Neural progenitor cell (in vitro differentiated cells): ENCODE measurements at regions not wholly inside any gene's neighbourhood (a gene's known extent, or its start where the extent isn't known, plus 50 kb on each side); places are given as distances from the start of the nearest gene placed in this dataset.
"Not testable (repeated sequence)": the region's sequence is repeated elsewhere in the genome, so short reads cannot be mapped to it uniquely, and the experiment has no call there.

Experiments used
- DNase-seq: peaks from one replicate; pipeline ENCODE4 v3.0.0-alpha.2; 2016; ENCODE audit warnings: low spot score
- H2AFZ ChIP-seq: fragments of 200-600 bp; sonication (generic); replicated peaks from 2 replicates; pipeline ENCODE4 v1.6.1; 2016; ENCODE audit warnings: antibody characterized with exemption
- H3F3A ChIP-seq: fragments of 200-600 bp; sonication (generic); 2 replicates; pipeline ENCODE4 v1.6.1; 2016; ENCODE audit warnings: antibody characterized with exemption, low read depth
- H3K27ac ChIP-seq: fragments of 200-600 bp; sonication (generic); 2 replicates; pipeline ENCODE4 v1.5.1; 2016; ENCODE audit warnings: mild to moderate bottlenecking
- H3K27me3 ChIP-seq: fragments of 200-600 bp; sonication (generic); 2 replicates; pipeline ENCODE4 v1.6.1; 2016; ENCODE audit warnings: mild to moderate bottlenecking, moderate library complexity
- H3K36me3 ChIP-seq: fragments of 200-600 bp; sonication (generic); 2 replicates; pipeline ENCODE4 v1.5.1; 2016
- H3K4me1 ChIP-seq: fragments of 200-600 bp; sonication (generic); 2 replicates; pipeline ENCODE4 v1.6.1; 2016; ENCODE audit warnings: mixed run types
- H3K4me2 ChIP-seq: fragments of 200-600 bp; sonication (generic); 2 replicates; pipeline ENCODE4 v1.6.1; 2016
- H3K4me3 ChIP-seq: fragments of 200-600 bp; sonication (generic); 2 replicates; pipeline ENCODE4 v1.5.1; 2016
- H3K79me2 ChIP-seq: fragments of 200-600 bp; sonication (generic); 2 replicates; pipeline ENCODE4 v1.6.1; 2016; ENCODE audit warnings: low read depth
- H3K9ac ChIP-seq: fragments of 200-600 bp; sonication (generic); 2 replicates; pipeline ENCODE4 v1.6.1; 2016
- H3K9me3 ChIP-seq: fragments of 200-600 bp; sonication (generic); 2 replicates; pipeline ENCODE4 v1.5.1; 2016; ENCODE audit warnings: low read depth
- H4K20me1 ChIP-seq: fragments of 200-600 bp; sonication (generic); 2 replicates; pipeline ENCODE4 v1.6.1; 2016; ENCODE audit warnings: low read depth
- H3K27ac Mint-ChIP-seq: 3 replicates; pipeline ENCODE4 v1.8.0; 2021; ENCODE audit warnings: mixed read lengths
- H3K27me3 Mint-ChIP-seq: 2 replicates; pipeline ENCODE4 v1.8.0; 2022; ENCODE audit warnings: low read depth, mild to moderate bottlenecking, inconsistent platforms, moderate library complexity, mixed read lengths; ENCODE audit not compliant: insufficient read depth
- H3K36me3 Mint-ChIP-seq: 3 replicates; pipeline ENCODE4 v1.8.0; 2021; ENCODE audit warnings: mixed read lengths
- H3K4me1 Mint-ChIP-seq: 3 replicates; pipeline ENCODE4 v1.8.0; 2021; ENCODE audit warnings: mixed read lengths
- H3K4me3 Mint-ChIP-seq: 3 replicates; pipeline ENCODE4 v1.8.0; 2021; ENCODE audit warnings: mild to moderate bottlenecking, moderate library complexity, mixed read lengths
- H3K9me3 Mint-ChIP-seq: 3 replicates; pipeline ENCODE4 v1.8.0; 2020; ENCODE audit warnings: mixed read lengths
- EZH2 ChIP-seq: fragments of 200-600 bp; sonication (generic); IDR thresholded peaks from 2 replicates; pipeline ENCODE4 v1.6.1; 2017; ENCODE audit warnings: antibody characterized with exemption, mild to moderate bottlenecking, moderate library complexity
- EZH2phosphoT487 ChIP-seq: fragments of 200-600 bp; sonication (generic); IDR thresholded peaks from 2 replicates; pipeline ENCODE4 v1.6.1; 2017; ENCODE audit warnings: antibody characterized with exemption
- TF ChIP-seq, protein P1 (sequence below): fragments of 200-600 bp; sonication (generic); IDR thresholded peaks from 2 replicates; pipeline ENCODE4 v1.5.1; 2017; ENCODE audit warnings: antibody characterized with exemption, mild to moderate bottlenecking

DNA sequence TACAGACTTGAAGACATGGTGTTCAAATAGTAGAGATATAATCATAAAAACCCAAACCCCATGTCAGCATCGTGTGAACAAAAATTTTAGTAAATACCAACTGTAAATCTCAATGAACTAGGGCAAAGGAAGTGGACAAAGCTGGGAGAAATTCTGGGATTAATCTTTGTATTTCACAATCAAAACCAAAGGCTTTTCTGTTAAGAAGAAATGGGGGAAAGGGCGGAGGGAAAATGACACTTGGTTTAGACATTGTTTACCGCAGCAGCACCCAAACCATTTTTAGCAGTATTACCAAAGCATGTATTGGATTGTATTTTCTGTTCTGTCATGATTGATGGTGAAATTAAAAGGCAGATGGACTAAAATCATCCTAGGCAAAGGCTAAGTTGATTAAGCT lies 134.2 kb upstream of the PRSS3 start:
- H3K9ac ChIP-seq = no peak overlapping the region
- no peaks in the 10 kb centered on the region for H3K79me2 ChIP-seq
- Mint-ChIP-seq H3K4me3 (no peak overlapping the region), H3K4me1 (no peaks in the 10 kb centered on the region), H3K27ac (no peak overlapping the region), H3K9me3 (no peaks in the 10 kb centered on the region), H3K27me3 (peaks cover 2% of the 10 kb centered on the region), H3K36me3 (no peaks in the 10 kb centered on the region)
- no peaks in the 10 kb centered on the region for H3K36me3 ChIP-seq
- H3K4me3 ChIP-seq = no peak overlapping the region
- peaks cover 8% of the 10 kb centered on the region for H3K27me3 ChIP-seq
- H2AFZ ChIP-seq = no peak overlapping the region
- H4K20me1 ChIP-seq = no peaks in the 10 kb centered on the region
- H3K4me2 ChIP-seq = no peak overlapping the region
- no peak for DNase-seq
- no peaks in the 10 kb centered on the region for H3K4me1 ChIP-seq
- H3K27ac ChIP-seq = no peak overlapping the region
- no peaks in the 10 kb centered on the region for H3F3A ChIP-seq
- TF ChIP-seq EZH2 = no peak
- TF ChIP-seq, protein P1, sequence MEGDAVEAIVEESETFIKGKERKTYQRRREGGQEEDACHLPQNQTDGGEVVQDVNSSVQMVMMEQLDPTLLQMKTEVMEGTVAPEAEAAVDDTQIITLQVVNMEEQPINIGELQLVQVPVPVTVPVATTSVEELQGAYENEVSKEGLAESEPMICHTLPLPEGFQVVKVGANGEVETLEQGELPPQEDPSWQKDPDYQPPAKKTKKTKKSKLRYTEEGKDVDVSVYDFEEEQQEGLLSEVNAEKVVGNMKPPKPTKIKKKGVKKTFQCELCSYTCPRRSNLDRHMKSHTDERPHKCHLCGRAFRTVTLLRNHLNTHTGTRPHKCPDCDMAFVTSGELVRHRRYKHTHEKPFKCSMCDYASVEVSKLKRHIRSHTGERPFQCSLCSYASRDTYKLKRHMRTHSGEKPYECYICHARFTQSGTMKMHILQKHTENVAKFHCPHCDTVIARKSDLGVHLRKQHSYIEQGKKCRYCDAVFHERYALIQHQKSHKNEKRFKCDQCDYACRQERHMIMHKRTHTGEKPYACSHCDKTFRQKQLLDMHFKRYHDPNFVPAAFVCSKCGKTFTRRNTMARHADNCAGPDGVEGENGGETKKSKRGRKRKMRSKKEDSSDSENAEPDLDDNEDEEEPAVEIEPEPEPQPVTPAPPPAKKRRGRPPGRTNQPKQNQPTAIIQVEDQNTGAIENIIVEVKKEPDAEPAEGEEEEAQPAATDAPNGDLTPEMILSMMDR = no peak
- TF ChIP-seq EZH2phosphoT487 = no peak
- no peaks in the 10 kb centered on the region for H3K9me3 ChIP-seq

DNA sequence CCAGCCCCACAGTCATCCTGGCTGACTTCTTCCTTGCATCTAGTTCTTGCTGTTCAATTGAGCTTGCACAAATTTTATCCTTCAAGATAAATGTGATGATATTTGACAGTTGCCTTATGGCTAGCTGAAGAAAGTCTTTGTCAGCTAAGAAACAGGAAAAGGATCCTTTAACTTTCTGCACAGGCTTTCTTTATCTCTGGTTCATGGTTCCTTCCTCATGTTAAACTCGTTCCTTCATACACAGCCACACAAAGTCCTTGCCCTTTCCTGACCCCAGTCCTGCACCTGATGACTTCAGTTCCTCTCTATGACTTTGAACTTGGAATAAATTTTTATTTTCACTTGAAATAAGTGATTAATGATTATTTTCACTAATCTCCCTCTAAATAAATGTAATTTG lies 132.5 kb upstream of the PRSS3 start:
- Mint-ChIP-seq H3K4me1 (no peaks in the 10 kb centered on the region), H3K27me3 (peaks cover 2% of the 10 kb centered on the region), H3K36me3 (no peaks in the 10 kb centered on the region), H3K9me3 (peaks cover 6% of the 10 kb centered on the region), H3K4me3 (no peak overlapping the region), H3K27ac (no peak overlapping the region)
- H3K79me2 ChIP-seq = no peaks in the 10 kb centered on the region
- H3K4me3 ChIP-seq = no peak overlapping the region
- no peak overlapping the region for H2AFZ ChIP-seq
- H3K4me1 ChIP-seq = no peaks in the 10 kb centered on the region
- H3K27ac ChIP-seq = no peak overlapping the region
- no peaks in the 10 kb centered on the region for H3K36me3 ChIP-seq
- H3K9me3 ChIP-seq = no peaks in the 10 kb centered on the region
- peaks cover 8% of the 10 kb centered on the region for H3K27me3 ChIP-seq
- H3F3A ChIP-seq = no peaks in the 10 kb centered on the region
- DNase-seq = no peak
- no peaks in the 10 kb centered on the region for H4K20me1 ChIP-seq
- H3K9ac ChIP-seq = no peak overlapping the region
- TF ChIP-seq EZH2 = no peak
- TF ChIP-seq, protein P1 = no peak
- TF ChIP-seq EZH2phosphoT487 = no peak
- no peak overlapping the region for H3K4me2 ChIP-seq

DNA sequence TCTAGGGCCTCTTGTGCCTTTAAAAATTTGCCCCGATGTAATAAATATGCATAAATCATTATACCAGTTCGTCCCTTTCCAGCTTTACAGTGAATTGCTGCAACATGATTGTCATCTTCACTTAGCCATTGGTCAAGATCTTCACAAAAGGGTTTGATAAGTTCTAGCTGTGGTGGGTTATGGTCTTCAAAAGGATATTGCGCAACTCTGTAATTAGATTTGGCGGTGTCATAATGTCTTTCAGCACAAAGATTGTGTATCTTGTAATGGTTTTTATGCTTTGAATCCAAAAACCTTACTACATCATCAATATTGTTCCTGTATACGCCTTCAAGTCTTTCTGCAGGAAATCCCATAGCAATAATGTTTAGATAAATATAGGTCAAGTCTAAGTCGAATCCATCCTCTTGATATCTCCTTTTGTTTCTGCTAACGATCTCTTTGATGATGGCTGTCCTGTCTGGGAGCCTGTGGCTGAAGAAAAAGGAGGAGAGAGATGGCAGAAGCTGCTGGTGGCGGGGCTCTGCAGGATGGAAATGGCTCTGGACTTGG lies 119.1 kb upstream of the PRSS3 start:
- Histone ChIP-seq H3K4me1 (peaks cover 10% of the 10 kb centered on the region), H3K4me2 (peak overlapping the region; percentile 94), H3K27me3 (peaks cover 37% of the 10 kb centered on the region), H3K4me3 (peak overlapping the region; percentile 94), H3F3A (peaks cover 24% of the 10 kb centered on the region), H2AFZ (peak overlapping the region; percentile 98)
- peak overlapping the region; percentile 76 for H3K27ac Mint-ChIP-seq
- H4K20me1 ChIP-seq, H3K36me3 ChIP-seq, DNase-seq, H3K27ac ChIP-seq, H3K79me2 ChIP-seq, H3K9me3 ChIP-seq, H3K27me3 Mint-ChIP-seq, H3K9ac ChIP-seq, H3K36me3 Mint-ChIP-seq: not testable (repeated sequence)
- H3K9me3 Mint-ChIP-seq = peaks cover 16% of the 10 kb centered on the region
- H3K4me1 Mint-ChIP-seq = peaks cover 22% of the 10 kb centered on the region
- peak overlapping the region; percentile 94 for H3K4me3 Mint-ChIP-seq

DNA sequence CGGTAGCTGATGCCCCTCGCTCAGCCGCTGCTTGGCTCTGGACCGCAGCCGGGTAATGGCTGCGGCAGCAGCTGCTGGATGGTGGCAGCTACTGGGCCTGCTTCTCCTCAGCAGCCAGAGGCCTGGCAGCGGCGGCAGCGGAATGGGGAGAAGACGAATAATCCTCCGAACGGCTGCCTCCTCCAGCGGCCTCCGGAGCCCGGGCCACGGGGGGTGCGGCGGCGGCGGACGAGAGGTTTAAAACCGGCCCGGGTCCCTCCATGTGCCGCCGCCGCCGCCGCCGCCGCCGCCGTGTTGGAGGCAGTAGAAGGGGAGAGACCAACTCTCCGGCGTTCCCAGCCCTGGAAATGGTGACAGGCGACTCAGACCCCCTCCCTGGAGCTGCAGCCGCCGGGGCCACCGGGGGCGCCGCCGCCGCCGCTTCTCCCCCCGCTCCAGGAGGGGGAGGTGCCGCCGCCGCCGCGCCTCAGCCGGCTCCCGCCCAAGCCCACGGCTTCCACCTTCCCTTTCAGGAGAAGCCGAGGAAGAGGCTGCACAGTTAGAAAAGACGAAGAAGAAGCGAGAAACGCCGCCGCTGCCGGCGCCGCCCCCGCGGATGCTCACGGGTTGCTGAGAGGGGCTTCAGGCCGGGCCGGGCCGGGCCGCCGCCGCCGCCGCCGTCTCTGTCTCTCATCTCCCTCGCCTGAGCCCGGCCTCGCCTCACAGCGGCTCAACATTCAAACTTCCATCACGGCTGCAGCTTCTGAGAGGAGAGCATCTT lies 118.4 kb upstream of the PRSS3 start:
- peak overlapping the region; percentile 94 for H3K4me3 Mint-ChIP-seq
- H3K4me2 ChIP-seq = peak overlapping the region; percentile 94
- peak overlapping the region; percentile 98 for H2AFZ ChIP-seq
- H3K27ac ChIP-seq = no peak overlapping the region
- H3K36me3 ChIP-seq = no peaks in the 10 kb centered on the region
- peak overlapping the region; percentile 94 for H3K4me3 ChIP-seq
- H4K20me1 ChIP-seq = no peaks in the 10 kb centered on the region
- TF ChIP-seq, protein P1 = peak; percentile 7
- TF ChIP-seq EZH2phosphoT487 (no peak), EZH2 (peak; percentile 37)
- peaks cover 37% of the 10 kb centered on the region for H3K27me3 ChIP-seq
- H3K9ac ChIP-seq = peak overlapping the region; percentile 47
- peaks cover 24% of the 10 kb centered on the region for H3F3A ChIP-seq
- no peaks in the 10 kb centered on the region for H3K9me3 ChIP-seq
- peak; percentile 76 for DNase-seq
- peaks cover 11% of the 10 kb centered on the region for H3K9me3 Mint-ChIP-seq
- H3K27me3 Mint-ChIP-seq = peaks cover 3% of the 10 kb centered on the region
- H3K4me1 Mint-ChIP-seq = peaks cover 22% of the 10 kb centered on the region
- peaks cover 10% of the 10 kb centered on the region for H3K4me1 ChIP-seq
- peaks cover 2% of the 10 kb centered on the region for H3K36me3 Mint-ChIP-seq
- peak overlapping the region; percentile 98 for H3K27ac Mint-ChIP-seq
- no peaks in the 10 kb centered on the region for H3K79me2 ChIP-seq
